ENCODE measurements at regions not wholly inside any gene's neighbourhood (a gene's known extent, or its start where the extent isn't known, plus 50 kb on each side); places are given as distances from the start of the nearest gene placed in this dataset.

DNA sequence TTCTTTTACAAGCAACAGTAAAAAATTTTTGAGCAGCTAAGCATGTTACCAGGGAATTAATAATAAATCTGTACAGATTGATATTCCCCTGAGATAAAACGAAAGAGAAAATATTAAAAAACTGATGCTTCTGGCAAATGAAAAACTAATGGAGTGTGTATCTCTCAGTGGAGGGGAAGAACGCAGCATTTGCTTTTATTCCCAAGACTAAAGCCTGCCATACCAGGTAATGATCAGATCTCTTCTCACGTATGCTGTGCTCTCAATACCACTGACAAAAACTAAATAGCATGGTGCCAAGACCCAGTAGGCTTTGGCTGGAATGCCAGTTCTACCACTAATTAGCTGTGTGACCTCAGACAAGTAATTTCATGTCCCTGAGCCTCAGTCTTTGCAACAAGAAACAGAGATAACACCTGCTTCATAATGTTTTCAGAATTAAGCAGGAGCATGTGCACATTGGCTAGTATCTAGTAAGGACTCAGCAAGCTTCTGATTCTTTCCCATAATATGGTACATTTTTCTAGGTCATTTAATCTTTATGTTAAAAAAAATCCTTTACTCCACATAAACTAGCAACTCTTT is 179.6 kb downstream of the CENPC start:
- Histone ChIP-seq H3K4me3 (no peak overlapping the region), H3K4me1 (no peaks in the 10 kb centered on the region), H3K27me3 (no peaks in the 10 kb centered on the region), H3K27ac (no peak overlapping the region), H3K36me3 (no peaks in the 10 kb centered on the region), H3K9me3 (no peaks in the 10 kb centered on the region)
- 66 to 70% methylated on average over 3 of the region's 3 CpGs for WGBS, 2 donors (ENCODE audit: low coverage in 1 of 2)
- no peak for DNase-seq
- no peak for TF ChIP-seq EP300 (IDR thresholded peaks at IDR 0.05; ENCODE audit: low read depth)
- no peak for TF ChIP-seq POLR2AphosphoS5 (IDR thresholded peaks at IDR 0.05)
- TF ChIP-seq CTCF (IDR thresholded peaks at IDR 0.05) = no peak
- no peak for TF ChIP-seq POLR2A (IDR thresholded peaks at IDR 0.05)
- intact Hi-C loops (cut with DNase I; ENCODE audit: low total_unique reads) = no loop called here
- in situ Hi-C loops (cut with MboI; ENCODE audit: low pct_ligation_motif_present in 1 of 4, low pct_unique_long_range_greater_than_20kb in 1 of 4, low sequenced_read_pairs in 3 of 4) = no loop called here

GRCh38 chr4:67355806-67356205 is 189.5 kb downstream of the CENPC start:
- H3K9me3 ChIP-seq = no peaks in the 10 kb centered on the region
- in situ Hi-C loops (cut with MboI; ENCODE audit: low pct_ligation_motif_present in 1 of 4, low pct_unique_long_range_greater_than_20kb in 1 of 4, low sequenced_read_pairs in 3 of 4) = no loop called here

GRCh38 chr4:67346654-67347053 is 198.6 kb downstream of the CENPC start:
- Histone ChIP-seq H3K4me1 (no peaks in the 10 kb centered on the region), H3K27me3 (no peaks in the 10 kb centered on the region), H3K36me3 (no peaks in the 10 kb centered on the region), H3K4me3 (no peak overlapping the region), H3K27ac (no peak overlapping the region), H3K9me3 (no peaks in the 10 kb centered on the region)
- intact Hi-C loops (cut with DNase I; ENCODE audit: low total_unique reads) (no loop called here), in situ Hi-C loops (cut with MboI; ENCODE audit: low pct_ligation_motif_present in 1 of 4, low pct_unique_long_range_greater_than_20kb in 1 of 4, low sequenced_read_pairs in 3 of 4) (loop anchor here in 1 of 4 donors (25.0 kb wide), 1 partner anchor 259 kb away; no protein-coding TSS in a partner anchor)
- DNase-seq = no peak
- TF ChIP-seq POLR2A (IDR thresholded peaks at IDR 0.05) (no peak), CTCF (IDR thresholded peaks at IDR 0.05) (no peak), POLR2AphosphoS5 (IDR thresholded peaks at IDR 0.05) (no peak), EP300 (IDR thresholded peaks at IDR 0.05; ENCODE audit: low read depth) (no peak)

More at GRCh38 chr4:67355806-67356205, 189.5 kb downstream of the CENPC start:
- Histone ChIP-seq H3K27ac (no peak overlapping the region), H3K4me1 (no peaks in the 10 kb centered on the region), H3K36me3 (no peaks in the 10 kb centered on the region), H3K27me3 (no peaks in the 10 kb centered on the region), H3K4me3 (no peak overlapping the region)
- no peak for TF ChIP-seq CTCF (IDR thresholded peaks at IDR 0.05)
- TF ChIP-seq POLR2AphosphoS5 (IDR thresholded peaks at IDR 0.05) = no peak
- TF ChIP-seq POLR2A (IDR thresholded peaks at IDR 0.05) = no peak
- TF ChIP-seq EP300 (IDR thresholded peaks at IDR 0.05; ENCODE audit: low read depth) = no peak
- no peak for DNase-seq
- intact Hi-C loops (cut with DNase I; ENCODE audit: low total_unique reads) = loop anchor here (5.0 kb wide), 1 partner anchor 371 kb away; no protein-coding TSS in a partner anchor

- H3K4me1 ChIP-seq = no peaks in the 10 kb centered on the region
- no peaks in the 10 kb centered on the region for H3K9me3 ChIP-seq
- no peaks in the 10 kb centered on the region for H3K36me3 ChIP-seq
- no peaks in the 10 kb centered on the region for H3K27me3 ChIP-seq
- in situ Hi-C loops (cut with MboI; ENCODE audit: low pct_ligation_motif_present in 1 of 4, low pct_unique_long_range_greater_than_20kb in 1 of 4, low sequenced_read_pairs in 3 of 4) (loop anchor here in 1 of 4 donors (25.0 kb wide), 1 partner anchor 257 kb away; no protein-coding TSS in a partner anchor), intact Hi-C loops (cut with DNase I; ENCODE audit: low total_unique reads) (no loop called here)
- no peak for DNase-seq
- 21 to 58% methylated on average over 2 to 4 of the region's 4 CpGs for WGBS, 2 donors (ENCODE audit: low coverage in 1 of 2)
- no peak overlapping the region for H3K27ac ChIP-seq
- H3K4me3 ChIP-seq = no peak overlapping the region
- no peak for TF ChIP-seq EP300 (IDR thresholded peaks at IDR 0.05; ENCODE audit: low read depth)
- TF ChIP-seq POLR2AphosphoS5 (IDR thresholded peaks at IDR 0.05) = no peak
- no peak for TF ChIP-seq POLR2A (IDR thresholded peaks at IDR 0.05)
- no peak for TF ChIP-seq CTCF (IDR thresholded peaks at IDR 0.05)
These were observed 200.5 kb downstream of the CENPC start for GRCh38 chr4:67344594-67345380.
